SK-N-SH treated with all-trans-retinoic acid at 6 μM for 48 hours (cell line): ENCODE measurements at regions not wholly inside any gene's neighbourhood (a gene's known extent, or its start where the extent isn't known, plus 50 kb on each side); places are given as distances from the start of the nearest gene placed in this dataset.

Experiments used
- ATAC-seq: fragments of 200-7000 bp; cut with Tn5 transposase; 3 replicates; pipeline ENCODE4 v1.9.1; 2020; ENCODE audit warnings: mild to moderate bottlenecking, moderate library complexity
- CSDC2 ChIP-seq: fragments of 250-450 bp; sonication (Bioruptor Pico); IDR thresholded peaks from 2 replicates; pipeline ENCODE4 v1.5.0; 2020; ENCODE audit warnings: mild to moderate bottlenecking, moderate library complexity
- ESRRG ChIP-seq: fragments of 250-450 bp; sonication (Bioruptor Pico); IDR thresholded peaks from 2 replicates; pipeline ENCODE4 v1.6.1; 2021; ENCODE audit warnings: mild to moderate bottlenecking
- GLIS3 ChIP-seq: fragments of 250-450 bp; sonication (Bioruptor Pico); IDR thresholded peaks from 2 replicates; pipeline ENCODE4 v1.5.0; 2020; ENCODE audit warnings: mild to moderate bottlenecking, moderate library complexity
- ISL1 ChIP-seq: fragments of 250-450 bp; sonication (Bioruptor Pico); IDR thresholded peaks from 2 replicates; pipeline ENCODE4 v2.1.2; 2022; ENCODE audit warnings: mild to moderate bottlenecking, moderate library complexity
- POU6F1 ChIP-seq: fragments of 250-450 bp; sonication (Bioruptor Pico); IDR thresholded peaks from 2 replicates; pipeline ENCODE4 v1.8.0; 2021; ENCODE audit warnings: low read depth, mild to moderate bottlenecking, moderate library complexity, borderline replicate concordance
- PPARA ChIP-seq: fragments of 250-450 bp; sonication (Bioruptor Pico); IDR thresholded peaks from 2 replicates; pipeline ENCODE4 v1.5.0; 2020; ENCODE audit warnings: mild to moderate bottlenecking, borderline replicate concordance
- RARB ChIP-seq: fragments of 250-450 bp; sonication (Bioruptor Pico); IDR thresholded peaks from 2 replicates; pipeline ENCODE4 v1.8.0; 2021; ENCODE audit warnings: mild to moderate bottlenecking, moderate library complexity
- SNAI2 ChIP-seq: fragments of 250-450 bp; sonication (Bioruptor Pico); IDR thresholded peaks from 2 replicates; pipeline ENCODE4 v1.5.0; 2020; ENCODE audit warnings: mild to moderate bottlenecking, moderate library complexity
- TCF4 ChIP-seq: fragments of 250-450 bp; sonication (Bioruptor Pico); IDR thresholded peaks from 2 replicates; pipeline ENCODE4 v1.8.0; 2021; ENCODE audit warnings: mild to moderate bottlenecking, moderate library complexity, borderline replicate concordance
- TOX ChIP-seq: fragments of 250-450 bp; sonication (Bioruptor Pico); IDR thresholded peaks from 2 replicates; pipeline ENCODE4 v1.8.0; 2021; ENCODE audit warnings: mild to moderate bottlenecking, moderate library complexity, borderline replicate concordance
- TSHZ2 ChIP-seq: fragments of 250-450 bp; sonication (Bioruptor Pico); IDR thresholded peaks from 2 replicates; pipeline ENCODE4 v1.5.0; 2020; ENCODE audit warnings: mild to moderate bottlenecking, moderate library complexity
- ZC3H10 ChIP-seq: fragments of 250-450 bp; sonication (Bioruptor Pico); IDR thresholded peaks from 2 replicates; pipeline ENCODE4 v1.5.1; 2021; ENCODE audit warnings: mild to moderate bottlenecking, moderate library complexity
- ZFP3 ChIP-seq: fragments of 250-450 bp; sonication (Bioruptor Pico); IDR thresholded peaks from 2 replicates; pipeline ENCODE4 v1.5.0; 2020; ENCODE audit warnings: mild to moderate bottlenecking, moderate library complexity
- ZFP30 ChIP-seq: fragments of 450-650 bp; formaldehyde crosslinking; IDR thresholded peaks from 2 replicates; pipeline ENCODE4 v1.5.0; 2022; ENCODE audit warnings: mild to moderate bottlenecking, moderate library complexity
- ZNF70 ChIP-seq: fragments of 450-650 bp; formaldehyde crosslinking; IDR thresholded peaks from 2 replicates; pipeline ENCODE4 v1.5.0; 2020; ENCODE audit warnings: mild to moderate bottlenecking, moderate library complexity
- ZNF8 ChIP-seq: fragments of 450-650 bp; formaldehyde crosslinking; IDR thresholded peaks from 2 replicates; pipeline ENCODE4 v1.5.0; 2020; ENCODE audit warnings: mild to moderate bottlenecking, moderate library complexity
- TF ChIP-seq, protein P1 (sequence below): fragments of 250-450 bp; sonication (Bioruptor Pico); IDR thresholded peaks from 2 replicates; pipeline ENCODE4 v1.5.1; 2020; ENCODE audit warnings: low read depth, mild to moderate bottlenecking, moderate library complexity
- TF ChIP-seq, protein P2 (sequence below): fragments of 250-450 bp; sonication (Bioruptor Pico); IDR thresholded peaks from 2 replicates; pipeline ENCODE4 v1.5.1; 2021; ENCODE audit warnings: mild to moderate bottlenecking, moderate library complexity

DNA sequence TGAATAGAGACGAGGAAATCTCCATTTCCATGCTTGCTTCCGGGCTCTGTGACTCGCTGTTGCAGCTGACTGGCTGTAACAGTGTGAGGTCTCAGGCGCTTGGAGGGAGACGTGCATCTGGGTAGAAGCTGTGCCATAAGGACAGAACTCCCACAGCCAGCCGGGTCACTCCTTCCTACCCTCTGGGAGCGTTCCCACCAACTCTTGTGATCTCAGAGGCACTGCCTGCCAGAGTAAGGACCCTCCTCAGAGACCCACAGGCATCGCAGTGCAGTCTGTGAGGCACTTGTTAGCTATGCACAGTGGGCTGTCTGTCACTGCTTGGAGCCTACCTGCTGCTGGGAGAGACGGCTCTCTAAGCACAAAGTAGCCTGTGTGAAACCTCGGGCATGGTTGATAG lies 203.4 kb upstream of the SEMA6A start:
- TF ChIP-seq ISL1 (CRISPR knock-in tag) = no peak
- TF ChIP-seq ZC3H10 (CRISPR knock-in tag) = no peak
- no peak for TF ChIP-seq ZFP30 (CRISPR knock-in tag)
- no peak for ATAC-seq

DNA sequence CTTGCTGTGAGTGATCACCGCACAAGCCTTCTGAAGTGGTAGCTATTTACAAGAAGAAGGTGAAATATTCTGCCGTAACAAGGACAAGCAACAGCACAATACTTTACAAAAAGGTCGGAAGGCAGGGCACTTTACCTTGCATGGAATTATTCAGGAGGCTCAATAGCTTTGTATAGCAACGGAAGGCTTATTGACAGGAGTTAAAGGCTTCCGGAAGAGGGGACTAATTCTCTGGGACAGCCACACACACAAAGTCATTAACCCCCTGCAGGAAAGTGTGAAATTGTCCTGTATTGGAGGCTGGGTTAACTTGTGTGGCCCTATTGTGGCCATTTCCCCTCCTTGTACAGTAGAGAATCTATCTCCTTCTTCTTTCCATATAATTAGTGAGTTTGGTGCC lies 199.3 kb upstream of the SEMA6A start:
- TF ChIP-seq CSDC2 = no peak
- no peak for TF ChIP-seq TSHZ2 (CRISPR knock-in tag)
- no peak for TF ChIP-seq GLIS3
- TF ChIP-seq ESRRG (CRISPR knock-in tag) = no peak
- TF ChIP-seq TOX = no peak
- no peak for TF ChIP-seq ZNF70
- no peak for TF ChIP-seq PPARA (CRISPR knock-in tag)
- TF ChIP-seq, all 23 proteins: peak for 0
- no peak for ATAC-seq

DNA sequence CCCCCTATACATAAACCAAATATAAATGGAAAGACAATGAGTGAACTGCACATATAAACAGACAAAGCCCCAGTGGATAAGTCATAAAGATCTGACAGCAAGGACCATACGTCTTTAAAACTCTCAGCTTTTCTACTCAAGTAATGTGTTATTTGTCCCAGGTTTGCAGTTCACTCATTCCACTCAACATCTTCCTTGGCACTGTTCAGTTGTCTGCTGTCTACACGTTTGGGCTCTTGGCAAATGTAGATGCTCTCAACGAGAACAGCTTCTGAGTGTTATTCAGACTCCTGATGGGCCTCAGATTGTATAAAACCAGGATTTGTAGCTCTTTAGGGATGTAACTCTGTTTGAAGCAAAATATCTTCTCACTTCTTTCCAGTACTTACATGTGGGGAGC lies 198.2 kb upstream of the SEMA6A start:
- ATAC-seq = no peak

GRCh38 chr5:116772152-116772501 lies 197.5 kb upstream of the SEMA6A start:
- no peak for ATAC-seq
- no peak for TF ChIP-seq TSHZ2 (CRISPR knock-in tag)
- TF ChIP-seq ZNF8 = no peak
- TF ChIP-seq TCF4 (CRISPR knock-in tag) = no peak
- TF ChIP-seq ZFP3 = no peak
- TF ChIP-seq, protein P1, sequence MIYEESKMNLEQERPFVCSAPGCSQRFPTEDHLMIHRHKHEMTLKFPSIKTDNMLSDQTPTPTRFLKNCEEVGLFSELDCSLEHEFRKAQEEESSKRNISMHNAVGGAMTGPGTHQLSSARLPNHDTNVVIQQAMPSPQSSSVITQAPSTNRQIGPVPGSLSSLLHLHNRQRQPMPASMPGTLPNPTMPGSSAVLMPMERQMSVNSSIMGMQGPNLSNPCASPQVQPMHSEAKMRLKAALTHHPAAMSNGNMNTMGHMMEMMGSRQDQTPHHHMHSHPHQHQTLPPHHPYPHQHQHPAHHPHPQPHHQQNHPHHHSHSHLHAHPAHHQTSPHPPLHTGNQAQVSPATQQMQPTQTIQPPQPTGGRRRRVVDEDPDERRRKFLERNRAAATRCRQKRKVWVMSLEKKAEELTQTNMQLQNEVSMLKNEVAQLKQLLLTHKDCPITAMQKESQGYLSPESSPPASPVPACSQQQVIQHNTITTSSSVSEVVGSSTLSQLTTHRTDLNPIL (CRISPR knock-in tag) = no peak
- TF ChIP-seq GLIS3 = no peak
- no peak for TF ChIP-seq PPARA (CRISPR knock-in tag)
- TF ChIP-seq CSDC2 = no peak
- no peak for TF ChIP-seq RARB (CRISPR knock-in tag)
- TF ChIP-seq, protein P2, sequence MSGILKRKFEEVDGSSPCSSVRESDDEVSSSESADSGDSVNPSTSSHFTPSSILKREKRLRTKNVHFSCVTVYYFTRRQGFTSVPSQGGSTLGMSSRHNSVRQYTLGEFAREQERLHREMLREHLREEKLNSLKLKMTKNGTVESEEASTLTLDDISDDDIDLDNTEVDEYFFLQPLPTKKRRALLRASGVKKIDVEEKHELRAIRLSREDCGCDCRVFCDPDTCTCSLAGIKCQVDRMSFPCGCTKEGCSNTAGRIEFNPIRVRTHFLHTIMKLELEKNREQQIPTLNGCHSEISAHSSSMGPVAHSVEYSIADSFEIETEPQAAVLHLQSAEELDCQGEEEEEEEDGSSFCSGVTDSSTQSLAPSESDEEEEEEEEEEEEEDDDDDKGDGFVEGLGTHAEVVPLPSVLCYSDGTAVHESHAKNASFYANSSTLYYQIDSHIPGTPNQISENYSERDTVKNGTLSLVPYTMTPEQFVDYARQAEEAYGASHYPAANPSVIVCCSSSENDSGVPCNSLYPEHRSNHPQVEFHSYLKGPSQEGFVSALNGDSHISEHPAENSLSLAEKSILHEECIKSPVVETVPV (CRISPR knock-in tag) = no peak
- no peak for TF ChIP-seq POU6F1 (CRISPR knock-in tag)
- no peak for TF ChIP-seq ZNF70
- TF ChIP-seq ZC3H10 (CRISPR knock-in tag) = no peak
- no peak for TF ChIP-seq ISL1 (CRISPR knock-in tag)

More for the DNA sequence above, 198.2 kb upstream of the SEMA6A start:
- TF ChIP-seq TOX (no peak), TCF4 (CRISPR knock-in tag) (no peak), CSDC2 (no peak), RARB (CRISPR knock-in tag) (no peak), TSHZ2 (CRISPR knock-in tag) (no peak), SNAI2 (CRISPR knock-in tag) (no peak), ZFP30 (CRISPR knock-in tag) (no peak)
